ENCODE measurements at regions not wholly inside any gene's neighbourhood (a gene's known extent, or its start where the extent isn't known, plus 50 kb on each side); places are given as distances from the start of the nearest gene placed in this dataset.

GRCh38 chr3:31232055-31233025, 300.4 kb upstream of the STT3B start:
- no peak for DNase-seq

GRCh38 chr3:31234145-31234544, 298.6 kb upstream of the STT3B start:
- no peak for DNase-seq

- DNase-seq, result no peak
Measured at GRCh38 chr3:31235062-31235700, 297.5 kb upstream of the STT3B start.

GRCh38 chr3:31237887-31238286, 294.8 kb upstream of the STT3B start:
- DNase-seq, result no peak

- no peak for DNase-seq
Measured at GRCh38 chr3:31240013-31240412, 292.7 kb upstream of the STT3B start.

- no peak for DNase-seq
Measured at GRCh38 chr3:31240466-31240865, 292.3 kb upstream of the STT3B start.

- no peak for DNase-seq
Measured at GRCh38 chr3:31240874-31241273, 291.9 kb upstream of the STT3B start.

DNA sequence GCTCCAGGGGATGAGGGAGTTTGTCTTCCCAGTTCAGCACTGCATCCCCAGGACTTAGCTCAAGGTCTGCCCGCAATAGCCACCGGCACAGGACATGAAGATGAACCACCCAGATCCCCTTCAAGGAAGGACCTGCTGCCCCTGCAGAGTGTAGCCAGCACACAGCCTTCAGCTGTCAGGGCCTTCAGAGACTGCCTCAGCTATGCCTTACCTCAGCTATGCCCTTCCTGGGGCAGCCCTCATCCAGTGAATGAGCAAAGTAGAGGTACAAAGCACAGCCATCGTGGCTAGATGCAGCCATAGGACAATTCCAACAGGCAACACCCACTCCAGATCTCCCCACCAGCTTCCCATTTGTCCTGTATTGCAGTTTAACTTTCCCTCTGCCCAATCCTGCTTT, 291.2 kb upstream of the STT3B start:
- DNase-seq, result no peak

DNA sequence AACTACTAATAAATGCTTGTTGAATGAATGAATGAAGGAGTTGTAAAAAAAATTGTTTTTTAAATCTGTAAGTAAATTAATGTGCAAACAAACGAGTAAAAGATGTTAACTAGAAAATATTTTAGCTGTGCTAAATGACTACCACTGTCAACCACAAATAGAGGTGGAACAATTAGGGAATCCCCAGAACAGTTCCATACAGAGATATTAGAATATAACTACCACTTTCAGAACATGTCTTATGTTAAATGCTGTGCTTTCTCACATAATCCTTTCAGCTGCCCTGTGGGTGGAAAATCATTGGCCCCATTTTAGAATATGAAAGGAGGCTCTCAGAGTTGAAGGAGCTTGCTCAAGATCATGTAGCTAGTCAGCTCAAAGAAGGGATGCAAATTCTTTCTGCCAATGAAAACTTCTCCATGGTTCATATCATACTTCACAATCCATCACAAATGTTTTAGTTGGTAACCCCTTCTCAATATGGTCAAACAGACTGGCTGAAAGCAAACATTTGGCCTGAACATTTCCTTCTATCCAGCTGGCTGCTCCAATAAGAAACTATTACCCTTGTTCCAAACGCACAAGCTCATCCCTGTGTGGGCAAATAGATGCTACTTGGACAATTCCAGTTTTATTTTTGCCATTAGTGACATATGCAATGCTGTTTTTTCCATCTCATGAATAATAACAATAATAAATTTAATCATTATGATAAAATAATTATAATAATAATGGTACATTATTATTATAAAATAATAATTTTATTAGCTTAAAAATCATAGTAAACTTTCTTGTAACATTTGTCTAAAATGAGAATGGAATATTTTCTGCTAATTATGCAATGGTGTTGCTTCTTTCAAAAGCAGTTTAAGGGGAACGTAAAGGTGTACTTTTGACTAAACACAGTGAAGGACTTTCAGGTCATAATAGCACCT, 290.4 kb upstream of the STT3B start:
- no peak for DNase-seq

DNA sequence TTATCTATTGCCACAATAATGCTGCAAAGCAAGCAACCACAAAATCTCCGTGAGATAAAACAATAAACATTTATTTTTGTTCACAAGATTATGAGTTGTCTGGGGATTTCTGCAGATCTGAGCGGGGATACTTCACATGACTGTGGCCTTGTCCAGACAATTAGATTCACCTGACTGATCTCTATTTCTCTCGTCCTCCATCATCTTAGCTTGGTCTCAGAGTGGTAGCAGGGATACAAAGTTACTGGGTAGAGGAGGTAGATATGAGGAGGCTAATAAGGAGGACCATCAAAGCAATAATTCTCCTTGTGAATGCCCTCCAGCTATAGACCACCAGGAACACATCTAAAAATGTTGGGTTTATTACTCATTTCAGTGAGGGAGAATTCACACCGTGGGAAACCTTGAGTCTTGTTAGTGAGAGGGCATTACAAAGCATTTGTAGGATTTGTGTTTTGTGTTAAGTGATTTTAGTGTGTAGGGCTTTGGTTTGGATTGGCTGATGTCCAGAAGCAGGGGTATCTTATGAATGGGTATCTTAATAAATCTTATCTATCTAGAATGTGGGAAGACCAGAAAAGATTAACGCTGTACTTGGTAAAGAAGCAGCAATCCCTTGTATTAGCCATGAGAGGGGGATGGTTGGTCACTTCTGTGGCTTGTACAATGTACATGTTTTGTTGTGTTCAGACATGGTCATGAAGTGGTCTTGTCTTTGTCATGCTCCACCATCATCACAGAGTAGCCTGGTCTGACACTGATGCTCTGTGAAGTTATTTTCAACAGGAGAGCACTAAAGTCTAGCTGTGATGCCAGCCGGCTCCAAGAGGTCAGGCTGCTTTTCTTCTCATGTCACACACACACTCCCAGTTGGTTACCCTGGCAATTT, 287.6 kb upstream of the STT3B start:
- peak; percentile 28 for DNase-seq

DNA sequence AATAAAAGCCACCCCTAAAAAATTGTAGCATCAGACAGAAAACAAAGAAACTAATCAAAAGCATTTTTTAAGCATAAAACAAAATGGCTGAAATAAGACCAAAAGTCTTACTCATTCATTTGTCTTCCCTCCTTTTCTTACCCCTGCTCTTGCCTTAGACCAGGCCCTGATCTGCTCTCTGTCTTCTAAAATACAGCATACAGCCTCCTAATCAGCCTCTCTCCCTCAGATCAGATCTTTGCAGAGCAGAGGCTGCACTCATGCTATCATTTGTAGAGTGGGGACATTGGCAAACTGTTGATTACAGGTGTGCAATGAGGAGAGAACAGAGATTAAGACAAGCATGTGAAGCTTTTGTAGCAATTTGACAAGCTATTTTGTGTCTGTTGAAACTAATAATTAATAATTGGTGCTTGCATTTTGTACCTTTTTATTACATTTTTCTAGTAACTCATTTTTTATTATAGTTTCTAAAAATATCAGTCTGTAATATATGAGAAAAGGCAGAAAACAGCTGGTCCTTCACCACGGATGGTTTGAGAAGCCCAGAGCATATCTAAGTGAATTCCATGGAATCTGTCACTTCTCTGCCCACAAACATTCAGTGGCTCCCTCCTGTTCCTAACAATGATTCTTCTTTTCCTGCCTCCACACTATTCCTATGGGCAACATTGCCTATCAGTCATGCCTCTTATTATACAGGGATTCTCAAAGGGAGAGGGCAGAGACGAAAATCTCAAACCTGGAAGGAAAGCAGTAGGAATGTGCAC, 286.2 kb upstream of the STT3B start:
- DNase-seq, result peak; percentile 7

GRCh38 chr3:31247063-31247447, 285.7 kb upstream of the STT3B start:
- no peak for DNase-seq

DNA sequence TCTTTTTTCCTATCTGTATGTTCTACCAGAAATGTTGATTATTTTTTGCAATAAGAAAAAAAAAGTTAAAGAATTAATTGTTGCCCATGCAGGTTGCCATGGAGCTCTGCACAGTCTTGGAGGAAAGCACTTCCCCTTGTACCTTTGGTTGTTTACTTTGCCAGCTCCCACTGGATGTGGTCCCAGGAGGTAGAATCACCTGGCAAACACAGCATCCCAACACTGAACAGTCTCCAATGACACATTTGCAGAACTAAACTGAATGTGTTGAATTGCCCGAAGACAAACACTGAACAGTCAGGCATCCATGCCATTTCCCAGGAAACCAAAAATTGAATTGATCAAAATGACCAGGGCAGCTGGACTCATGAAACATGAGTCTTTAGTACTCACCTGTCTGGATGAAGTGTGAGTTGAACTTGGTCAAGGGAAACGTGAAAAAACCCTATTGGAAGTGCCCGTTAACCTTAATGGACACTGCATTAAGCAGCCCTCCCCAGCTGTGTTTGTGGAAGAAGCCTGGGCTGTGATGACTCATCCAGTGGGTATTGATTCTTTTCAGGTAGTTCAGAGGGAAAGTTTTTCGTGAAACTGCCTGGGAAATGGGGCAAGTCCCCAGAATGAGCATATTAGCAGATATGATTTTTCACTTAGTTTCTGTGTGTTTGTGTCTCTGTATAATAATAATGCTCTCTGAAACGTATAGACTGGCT, 284.7 kb upstream of the STT3B start:
- peak; percentile 84 for DNase-seq

GRCh38 chr3:31248563-31248992, 284.1 kb upstream of the STT3B start:
- peak; percentile 45 for DNase-seq

GRCh38 chr3:31249545-31249944, 283.2 kb upstream of the STT3B start:
- DNase-seq, result no peak

DNA sequence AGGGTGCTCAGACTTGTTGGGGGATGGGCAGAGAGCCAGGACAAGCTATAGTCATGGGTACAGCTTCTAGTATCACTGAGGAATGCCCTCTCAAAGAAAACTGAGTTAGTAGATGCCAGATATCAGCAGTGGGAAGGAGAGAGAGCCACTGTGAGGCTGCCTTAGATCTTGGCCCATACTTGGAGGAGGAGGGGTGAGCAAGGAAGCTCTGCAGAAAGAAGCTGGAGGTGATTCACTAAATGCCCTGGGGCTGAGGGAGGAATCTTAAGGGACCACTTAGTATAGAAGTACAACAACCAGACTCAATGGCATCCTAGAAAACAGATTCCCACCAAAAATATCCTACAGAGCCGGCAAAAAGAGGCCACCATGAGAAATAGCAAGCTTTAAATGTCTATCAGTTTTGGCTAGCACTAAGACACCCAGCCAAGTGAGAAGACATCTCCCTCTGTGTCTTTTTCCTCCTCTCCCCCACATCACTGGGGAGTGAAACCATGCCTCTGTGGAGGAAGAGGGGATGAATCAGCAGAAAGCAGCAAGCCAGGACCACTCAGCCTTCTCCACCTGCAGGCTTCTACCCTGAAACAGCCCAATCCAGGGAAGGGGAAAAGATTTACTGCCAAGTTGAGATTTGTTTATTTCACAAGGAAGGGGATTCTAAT, 282.5 kb upstream of the STT3B start:
- no peak for DNase-seq

DNA sequence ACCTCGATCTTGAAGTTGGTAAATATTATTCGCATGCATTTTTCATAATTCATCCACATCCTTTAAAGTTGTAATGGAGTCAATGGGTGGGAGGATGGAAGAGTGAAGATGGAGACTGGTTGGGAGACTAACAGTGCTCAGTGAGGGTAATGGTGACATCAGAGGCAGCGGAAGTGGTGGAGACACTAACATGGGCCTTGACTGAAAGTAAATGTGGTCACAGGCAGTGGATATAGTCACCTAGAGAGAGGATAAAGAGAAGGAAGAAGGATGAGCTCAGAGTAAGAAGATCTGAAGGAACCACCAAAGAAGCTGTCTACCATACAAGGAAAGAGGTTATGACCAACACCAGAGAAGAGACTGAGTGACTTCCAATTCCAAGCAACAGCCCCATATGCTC, 281.6 kb upstream of the STT3B start:
- no peak for DNase-seq

DNA sequence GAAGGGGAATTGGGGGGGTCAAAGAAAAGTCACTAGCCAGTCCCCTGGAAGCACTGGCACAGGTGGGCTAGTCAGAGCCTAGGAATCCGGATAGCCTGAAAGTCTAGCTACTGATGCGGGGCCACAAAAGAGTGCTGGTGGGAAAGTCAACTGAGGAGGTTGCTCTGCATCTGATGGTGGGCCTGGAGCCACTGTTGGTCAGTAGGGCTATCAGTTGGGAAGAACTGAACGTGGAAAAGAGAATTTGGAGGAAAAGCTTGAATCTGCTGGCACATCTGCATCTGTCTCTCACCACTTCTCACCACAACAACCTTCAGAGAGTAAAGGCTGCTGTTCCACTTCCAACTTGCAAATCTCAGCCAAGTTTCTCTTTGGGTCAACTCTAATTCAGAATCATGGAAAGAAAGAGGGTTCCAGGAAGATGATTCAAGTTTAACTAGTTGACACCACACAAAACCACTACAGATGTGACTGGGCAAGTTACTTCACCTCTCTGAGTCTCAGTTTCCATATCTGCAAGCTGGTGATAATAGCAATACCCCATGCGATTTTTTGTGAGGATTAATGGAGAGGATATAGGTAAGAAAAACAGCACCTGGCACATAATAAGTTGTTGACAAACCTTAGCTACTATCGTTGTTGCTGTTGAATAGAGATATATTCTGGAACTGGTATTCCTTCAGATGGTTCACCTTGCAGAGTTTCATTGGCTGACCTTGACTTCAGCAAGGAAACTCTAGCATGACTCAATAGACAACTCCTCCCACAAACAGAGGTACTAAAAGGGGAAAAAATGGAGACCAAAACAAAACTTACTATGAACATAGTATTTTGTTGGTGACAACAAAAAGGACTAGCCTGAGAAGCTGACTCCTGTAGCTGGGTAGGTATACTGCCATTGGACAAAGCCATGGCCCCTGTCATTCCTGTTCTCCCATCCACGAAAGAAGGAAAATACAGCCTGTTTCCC, 280.2 kb upstream of the STT3B start:
- no peak for DNase-seq

DNA sequence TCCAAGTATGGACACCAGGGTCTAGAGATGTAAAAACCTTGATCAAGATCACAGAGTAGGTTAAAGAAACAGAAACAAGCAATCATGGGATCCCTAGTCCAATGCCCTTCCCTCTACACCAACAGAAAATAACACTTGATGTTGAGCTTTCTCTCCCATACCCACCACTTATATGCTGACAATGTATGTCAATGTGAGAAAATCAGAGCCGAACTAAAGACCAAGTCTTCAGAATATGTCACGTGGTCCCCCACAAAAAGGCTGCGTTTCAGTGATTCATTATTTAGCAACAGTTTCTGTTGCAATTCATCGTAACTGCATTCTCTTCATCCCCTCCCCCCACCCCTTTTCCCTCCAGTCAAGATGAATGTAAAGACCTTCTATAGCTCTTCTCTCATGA, 278.9 kb upstream of the STT3B start:
- no peak for DNase-seq
